ENCODE measurements at regions not wholly inside any gene's neighbourhood (a gene's known extent, or its start where the extent isn't known, plus 50 kb on each side); places are given as distances from the start of the nearest gene placed in this dataset.

DNA sequence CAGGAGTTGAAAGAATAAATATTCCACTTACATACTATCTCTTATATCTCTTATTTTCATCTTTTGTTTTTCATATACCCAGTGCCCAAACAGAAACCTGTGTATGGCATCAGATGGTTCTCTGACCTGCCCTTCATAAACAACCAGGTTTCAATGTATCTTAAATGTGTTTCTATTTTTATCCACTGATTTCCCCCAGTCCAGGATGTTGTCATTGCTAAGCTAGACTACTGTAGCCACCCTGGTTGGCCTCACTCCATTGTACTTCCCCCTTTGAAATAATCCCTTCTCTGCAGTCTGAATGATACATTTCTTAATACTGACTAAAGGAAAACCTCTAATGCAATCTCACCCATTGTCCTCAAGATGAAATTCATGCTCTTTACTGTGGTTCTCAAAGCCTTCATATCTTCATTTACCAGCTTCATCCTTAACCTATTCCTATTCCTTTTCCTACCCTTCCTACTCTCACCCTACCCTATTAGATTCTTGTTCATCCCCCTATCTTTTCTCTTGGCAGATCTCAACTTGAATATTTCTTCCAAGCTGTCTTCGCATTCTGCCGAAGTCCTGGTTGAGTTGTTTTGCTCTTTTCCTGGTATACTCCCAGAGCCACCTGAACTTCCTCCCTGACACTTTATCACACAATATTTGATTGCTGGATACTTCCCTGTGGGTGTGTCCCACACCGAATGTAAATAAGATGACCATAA is 312.4 kb downstream of the FOXG1 start:
- DNase-seq: no peak
- H3K4me1 Mint-ChIP-seq: no peaks in the 10 kb centered on the region

DNA sequence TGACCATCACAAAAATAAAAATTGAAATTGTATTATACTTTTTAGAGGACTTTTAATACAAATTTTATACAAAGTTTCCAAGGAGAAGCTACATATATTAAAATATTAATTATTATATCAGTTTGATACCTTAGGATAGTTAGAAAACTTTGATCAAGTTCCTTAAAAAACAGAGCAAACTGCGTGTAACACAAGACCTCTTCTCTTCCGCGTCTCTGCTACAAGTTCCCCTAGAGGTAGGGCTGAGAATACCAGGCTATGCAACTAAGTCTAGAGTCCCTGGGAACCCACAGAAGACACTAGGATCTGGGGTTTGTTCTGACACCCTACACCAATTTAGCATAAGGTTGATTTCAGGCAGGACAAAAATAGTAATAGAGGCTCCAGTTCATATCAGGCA is 319.0 kb downstream of the FOXG1 start:
- Histone ChIP-seq H3K79me2 (ENCODE audit: control insufficient read depth, insufficient read depth, low read length) (no peaks in the 10 kb centered on the region), H4K20me1 (ENCODE audit: control insufficient read depth, insufficient read depth, low read length, poor library complexity, severe bottlenecking) (no peaks in the 10 kb centered on the region), H3K9ac (ENCODE audit: low read length) (no peak overlapping the region), H3K4me1 (ENCODE audit: control insufficient read depth in 2 of 2, insufficient read depth in 2 of 2, low read length in 2 of 2) (no peaks in the 10 kb centered on the region), H3K27me3 (replicated peaks in 1 of 4; ENCODE audit: control extremely low read depth in 1 of 4, control insufficient read depth in 3 of 4, insufficient read depth in 4 of 4, low read length in 3 of 4) (no peaks in the 10 kb centered on the region), H3K36me3 (replicated peaks in 1 of 2; ENCODE audit: control extremely low read depth in 1 of 2, control insufficient read depth in 1 of 2, extremely low read depth in 1 of 2, insufficient read depth in 2 of 2, low read length in 1 of 2) (no peaks in the 10 kb centered on the region), H3K27ac (ENCODE audit: low read length in 2 of 2) (no peak overlapping the region), H3K9me3 (ENCODE audit: control extremely low read depth in 1 of 3, control insufficient read depth in 2 of 3, insufficient read depth in 1 of 3, low read length in 2 of 3) (peaks cover 0 to 2% (median 0%) of the 10 kb centered on the region in 3 donors), H3K4me3 (ENCODE audit: control extremely low read depth in 1 of 5, extremely low read depth in 1 of 5, insufficient read depth in 1 of 5, low read depth in 2 of 5, low read length in 4 of 5) (no peak overlapping the region), H3K4me2 (replicated peaks; ENCODE audit: low read depth, low read length, poor library complexity, severe bottlenecking) (no peak overlapping the region), H2AFZ (ENCODE audit: insufficient read depth, low read depth, low read length, poor library complexity, severe bottlenecking) (no peak overlapping the region)
- CTCF ChIA-PET: no interaction called here
- H3K4me3 Mint-ChIP-seq: no peak overlapping the region
- ATAC-seq (ENCODE audit: low read depth): no peak
- TF ChIP-seq EZH2 (IDR thresholded peaks at IDR 0.05; ENCODE audit: borderline replicate concordance, insufficient read depth, low read depth, low read length, poor library complexity, severe bottlenecking): no peak
- TF ChIP-seq, protein P1, sequence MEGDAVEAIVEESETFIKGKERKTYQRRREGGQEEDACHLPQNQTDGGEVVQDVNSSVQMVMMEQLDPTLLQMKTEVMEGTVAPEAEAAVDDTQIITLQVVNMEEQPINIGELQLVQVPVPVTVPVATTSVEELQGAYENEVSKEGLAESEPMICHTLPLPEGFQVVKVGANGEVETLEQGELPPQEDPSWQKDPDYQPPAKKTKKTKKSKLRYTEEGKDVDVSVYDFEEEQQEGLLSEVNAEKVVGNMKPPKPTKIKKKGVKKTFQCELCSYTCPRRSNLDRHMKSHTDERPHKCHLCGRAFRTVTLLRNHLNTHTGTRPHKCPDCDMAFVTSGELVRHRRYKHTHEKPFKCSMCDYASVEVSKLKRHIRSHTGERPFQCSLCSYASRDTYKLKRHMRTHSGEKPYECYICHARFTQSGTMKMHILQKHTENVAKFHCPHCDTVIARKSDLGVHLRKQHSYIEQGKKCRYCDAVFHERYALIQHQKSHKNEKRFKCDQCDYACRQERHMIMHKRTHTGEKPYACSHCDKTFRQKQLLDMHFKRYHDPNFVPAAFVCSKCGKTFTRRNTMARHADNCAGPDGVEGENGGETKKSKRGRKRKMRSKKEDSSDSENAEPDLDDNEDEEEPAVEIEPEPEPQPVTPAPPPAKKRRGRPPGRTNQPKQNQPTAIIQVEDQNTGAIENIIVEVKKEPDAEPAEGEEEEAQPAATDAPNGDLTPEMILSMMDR (IDR thresholded peaks at IDR 0.05): no peak
- no peak for DNase-seq
- no CpG with 5 or more reads among the region's 3 CpGs for WGBS (ENCODE audit: insufficient coverage)
- POLR2A ChIA-PET: no interaction called here
- intact Hi-C loops (cut with micrococcal nuclease): no loop called here
- H3K27ac Mint-ChIP-seq: no peak overlapping the region
- H3K9me3 Mint-ChIP-seq (ENCODE audit: insufficient read depth): no peaks in the 10 kb centered on the region
- no peaks in the 10 kb centered on the region for H3K4me1 Mint-ChIP-seq
- no peaks in the 10 kb centered on the region for H3K27me3 Mint-ChIP-seq

More for the DNA sequence above, 312.4 kb downstream of the FOXG1 start:
- Histone ChIP-seq H3K9ac (ENCODE audit: low read length) (no peak overlapping the region), H4K20me1 (ENCODE audit: control insufficient read depth, insufficient read depth, low read length, poor library complexity, severe bottlenecking) (no peaks in the 10 kb centered on the region), H3K4me3 (ENCODE audit: control extremely low read depth in 1 of 5, extremely low read depth in 1 of 5, insufficient read depth in 1 of 5, low read depth in 2 of 5, low read length in 4 of 5) (no peak overlapping the region), H3K27ac (ENCODE audit: low read length in 2 of 2) (no peak overlapping the region), H3K9me3 (ENCODE audit: control extremely low read depth in 1 of 3, control insufficient read depth in 2 of 3, insufficient read depth in 1 of 3, low read length in 2 of 3) (peaks cover 0 to 2% (median 0%) of the 10 kb centered on the region in 3 donors), H3K4me2 (replicated peaks; ENCODE audit: low read depth, low read length, poor library complexity, severe bottlenecking) (no peak overlapping the region), H3K4me1 (ENCODE audit: control insufficient read depth in 2 of 2, insufficient read depth in 2 of 2, low read length in 2 of 2) (no peaks in the 10 kb centered on the region), H3K79me2 (ENCODE audit: control insufficient read depth, insufficient read depth, low read length) (no peaks in the 10 kb centered on the region), H2AFZ (ENCODE audit: insufficient read depth, low read depth, low read length, poor library complexity, severe bottlenecking) (no peak overlapping the region), H3K27me3 (replicated peaks in 1 of 4; ENCODE audit: control extremely low read depth in 1 of 4, control insufficient read depth in 3 of 4, insufficient read depth in 4 of 4, low read length in 3 of 4) (no peaks in the 10 kb centered on the region), H3K36me3 (replicated peaks in 1 of 2; ENCODE audit: control extremely low read depth in 1 of 2, control insufficient read depth in 1 of 2, extremely low read depth in 1 of 2, insufficient read depth in 2 of 2, low read length in 1 of 2) (no peaks in the 10 kb centered on the region)
- H3K9me3 Mint-ChIP-seq (ENCODE audit: insufficient read depth): no peaks in the 10 kb centered on the region
- ATAC-seq (ENCODE audit: low read depth): no peak
- no peak overlapping the region for H3K4me3 Mint-ChIP-seq
- ChIA-PET POLR2A (no interaction called here), CTCF (no interaction called here)
- WGBS (ENCODE audit: insufficient coverage): 95% methylated on average over 3 of the region's 3 CpGs
- TF ChIP-seq, protein P1 (IDR thresholded peaks at IDR 0.05): no peak
- TF ChIP-seq EZH2 (IDR thresholded peaks at IDR 0.05; ENCODE audit: borderline replicate concordance, insufficient read depth, low read depth, low read length, poor library complexity, severe bottlenecking): no peak
- no peaks in the 10 kb centered on the region for H3K27me3 Mint-ChIP-seq
- intact Hi-C loops (cut with micrococcal nuclease): no loop called here
- no peak overlapping the region for H3K27ac Mint-ChIP-seq

Data from B cell (primary cell).